ENCODE measurements at regions not wholly inside any gene's neighbourhood (a gene's known extent, or its start where the extent isn't known, plus 50 kb on each side); places are given as distances from the start of the nearest gene placed in this dataset.

GRCh38 chr6:21845439-21846140, 252.0 kb downstream of the SOX4 start:
- TF ChIP-seq CTCF (IDR thresholded peaks at IDR 0.05; ENCODE audit: insufficient read depth, low read depth, low read length) (no peak), EZH2 (IDR thresholded peaks at IDR 0.05; ENCODE audit: insufficient read depth, low read length) (no peak)
